H9 (cell line): ENCODE measurements at regions not wholly inside any gene's neighbourhood (a gene's known extent, or its start where the extent isn't known, plus 50 kb on each side); places are given as distances from the start of the nearest gene placed in this dataset.

ENCODE experiments used
- DNase-seq: peaks from one replicate; pipeline ENCODE4 v3.0.0-alpha.2; 2017
- H2AFZ ChIP-seq: one replicate; pipeline ENCODE4 v1.6.1; 2013; ENCODE audit warnings: mild to moderate bottlenecking, low read length, control low read depth, moderate library complexity
- H2AK5ac ChIP-seq: 2 replicates; pipeline ENCODE4 v1.6.1; 2013; ENCODE audit warnings: low read length, control low read depth, mixed read lengths; ENCODE audit not compliant: insufficient read length
- H2BK120ac ChIP-seq: one replicate; pipeline ENCODE4 v1.6.1; 2013; ENCODE audit warnings: low read depth, mild to moderate bottlenecking, low read length, control low read depth, inconsistent platforms; ENCODE audit not compliant: poor library complexity, severe bottlenecking
- H2BK12ac ChIP-seq: 2 replicates; pipeline ENCODE4 v1.6.1; 2013; ENCODE audit warnings: low read length, control low read depth, mixed read lengths, low read depth; ENCODE audit not compliant: insufficient read length
- H2BK15ac ChIP-seq: 2 replicates; pipeline ENCODE4 v1.6.1; 2013; ENCODE audit warnings: low read depth, low read length, control low read depth
- H2BK20ac ChIP-seq: one replicate; pipeline ENCODE4 v1.6.1; 2013; ENCODE audit warnings: low read depth, mild to moderate bottlenecking, low read length, control low read depth, inconsistent platforms; ENCODE audit not compliant: poor library complexity, severe bottlenecking
- H2BK5ac ChIP-seq: 2 replicates; pipeline ENCODE4 v1.6.1; 2013; ENCODE audit warnings: low read length, control low read depth, mixed read lengths; ENCODE audit not compliant: insufficient read length
- H3K14ac ChIP-seq: 2 replicates; pipeline ENCODE4 v1.6.1; 2013; ENCODE audit warnings: low read length, control low read depth; ENCODE audit not compliant: insufficient read depth
- H3K18ac ChIP-seq: 2 replicates; pipeline ENCODE4 v1.6.1; 2013; ENCODE audit warnings: low read depth, mild to moderate bottlenecking, mixed read lengths, low read length, control low read depth; ENCODE audit not compliant: insufficient read length
- H3K23ac ChIP-seq: 2 replicates; pipeline ENCODE4 v1.6.1; 2013; ENCODE audit warnings: low read length, control low read depth, mixed read lengths, low read depth; ENCODE audit not compliant: insufficient read length
- H3K23me2 ChIP-seq: 2 replicates; pipeline ENCODE4 v1.6.1; 2013; ENCODE audit warnings: low read depth, mild to moderate bottlenecking, mixed read lengths, low read length, control low read depth; ENCODE audit not compliant: insufficient read length, poor library complexity, severe bottlenecking
- H3K27ac ChIP-seq: 2 replicates; pipeline ENCODE4 v1.5.1; 2013; ENCODE audit warnings: low read length, control low read depth, mixed read lengths, low read depth; ENCODE audit not compliant: insufficient read length
- H3K27me3 ChIP-seq: 2 replicates; pipeline ENCODE4 v1.6.1; 2013; ENCODE audit warnings: low read length, control low read depth, inconsistent platforms; ENCODE audit not compliant: insufficient read depth
- H3K4ac ChIP-seq: 2 replicates; pipeline ENCODE4 v1.6.1; 2013; ENCODE audit warnings: low read depth, mild to moderate bottlenecking, control low read depth, inconsistent platforms, low read length, moderate library complexity
- H3K4me1 ChIP-seq: 2 replicates; pipeline ENCODE4 v1.6.1; 2013; ENCODE audit warnings: low read length, control low read depth, inconsistent platforms; ENCODE audit not compliant: insufficient read depth
- H3K4me2 ChIP-seq: 2 replicates; pipeline ENCODE4 v1.6.1; 2013; ENCODE audit warnings: low read length, control low read depth, mixed read lengths; ENCODE audit not compliant: insufficient read length, insufficient read depth
- H3K56ac ChIP-seq: 2 replicates; pipeline ENCODE4 v1.6.1; 2013; ENCODE audit warnings: low read depth, mild to moderate bottlenecking, mixed read lengths, low read length, control low read depth; ENCODE audit not compliant: insufficient read length
- H3K79me1 ChIP-seq: 2 replicates; pipeline ENCODE4 v1.6.1; 2013; ENCODE audit warnings: low read depth, mild to moderate bottlenecking, moderate library complexity, low read length, control low read depth, inconsistent platforms; ENCODE audit not compliant: insufficient read depth, poor library complexity, severe bottlenecking
- H3K79me2 ChIP-seq: 2 replicates; pipeline ENCODE4 v1.6.1; 2013; ENCODE audit warnings: low read length, control low read depth, inconsistent platforms; ENCODE audit not compliant: insufficient read depth
- H3K9ac ChIP-seq: 2 replicates; pipeline ENCODE4 v1.6.1; 2013; ENCODE audit warnings: low read length, control low read depth, mixed read lengths; ENCODE audit not compliant: insufficient read length; ENCODE audit errors: extremely low read depth
- H3K9me3 ChIP-seq: one replicate; pipeline ENCODE4 v1.6.1; 2013; ENCODE audit warnings: low read depth, low read length, inconsistent platforms; ENCODE audit not compliant: control insufficient read depth
- H3T11ph ChIP-seq: one replicate; pipeline ENCODE4 v1.6.1; 2013; ENCODE audit warnings: mild to moderate bottlenecking, low read length, control low read depth, inconsistent platforms
- H4K20me1 ChIP-seq: one replicate; pipeline ENCODE4 v1.6.1; 2013; ENCODE audit not compliant: control insufficient read depth, insufficient read length, insufficient read depth
- H4K5ac ChIP-seq: 2 replicates; pipeline ENCODE4 v1.6.1; 2013; ENCODE audit warnings: low read depth, mild to moderate bottlenecking, mixed read lengths, low read length, control low read depth; ENCODE audit not compliant: insufficient read length
- H4K8ac ChIP-seq: replicated peaks from 2 replicates; pipeline ENCODE4 v1.6.1; 2013; ENCODE audit warnings: low read length, control low read depth, mixed read lengths, low read depth; ENCODE audit not compliant: insufficient read length
- H4K91ac ChIP-seq: 2 replicates; pipeline ENCODE4 v1.6.1; 2013; ENCODE audit warnings: low read depth, mild to moderate bottlenecking, moderate library complexity, mixed read lengths, low read length, control low read depth; ENCODE audit not compliant: insufficient read length
- H3K27ac Mint-ChIP-seq, 3 experiments: 2 replicates in 2 of 3; 3 replicates in 1 of 3; pipeline ENCODE4 v1.8.0; 2020 to 2021; ENCODE audit warnings: mixed read lengths in 3 of 3, mild to moderate bottlenecking in 1 of 3, moderate library complexity in 1 of 3
- H3K27me3 Mint-ChIP-seq: 2 replicates; pipeline ENCODE4 v1.8.0; 2021; ENCODE audit warnings: low read depth, mild to moderate bottlenecking, moderate library complexity, mixed read lengths
- H3K36me3 Mint-ChIP-seq, 3 experiments: 2 replicates in 2 of 3; 3 replicates in 1 of 3; pipeline ENCODE4 v1.8.0; 2020 to 2021; ENCODE audit warnings: low read depth in 3 of 3, mixed read lengths in 3 of 3; ENCODE audit not compliant: insufficient read depth in 1 of 3
- H3K4me1 Mint-ChIP-seq, 2 experiments: 2 replicates each; pipeline ENCODE4 v1.8.0; 2020; ENCODE audit warnings: mixed read lengths in 2 of 2
- H3K4me3 Mint-ChIP-seq, 2 experiments: 2 replicates in 1 of 2; 3 replicates in 1 of 2; pipeline ENCODE4 v1.8.0; 2020 to 2021; ENCODE audit warnings: mild to moderate bottlenecking in 2 of 2, mixed read lengths in 2 of 2, moderate library complexity in 1 of 2
- H3K9me3 Mint-ChIP-seq, 2 experiments: 2 replicates in 1 of 2; 3 replicates in 1 of 2; pipeline ENCODE4 v1.8.0; 2020; ENCODE audit warnings: mild to moderate bottlenecking in 2 of 2, mixed read lengths in 2 of 2, moderate library complexity in 1 of 2
- WGBS: extraction: QIAGEN DNeasy Blood & Tissue Kit; methylation state at CpG from one replicate; pipeline ENCODE4 v1.1.7; 2013; ENCODE audit warnings: missing lambda C conversion rate, low lambda C conversion rate, mixed read lengths; ENCODE audit not compliant: insufficient read length; ENCODE audit errors: extremely low coverage; 5-methylcytosine and 5-hydroxymethylcytosine counted together
- TF ChIP-seq, protein P1 (sequence below): fragments of 200-600 bp; sonication (generic); conservative IDR thresholded peaks from 3 replicates; pipeline ENCODE4 v1.8.0; 2021; ENCODE audit warnings: antibody characterized with exemption, mild to moderate bottlenecking

- WGBS: no CpG with 5 or more reads among the region's 2 CpGs
- no peak overlapping the region for H3K23ac ChIP-seq
- Mint-ChIP-seq H3K36me3 (no peaks in the 10 kb centered on the region), H3K9me3 (no peaks in the 10 kb centered on the region; a peak in 1 of 5 replicates), H3K27ac (no peak overlapping the region), H3K4me3 (no peak overlapping the region), H3K4me1 (peaks cover 11 to 14% of the 10 kb centered on the region in 2 experiments), H3K27me3 (no peaks in the 10 kb centered on the region)
- no peak overlapping the region for H2BK15ac ChIP-seq
- H4K5ac ChIP-seq: no peak overlapping the region
- H2BK20ac ChIP-seq: no peak overlapping the region
- H2AK5ac ChIP-seq: no peak overlapping the region
- H2BK5ac ChIP-seq: no peak overlapping the region
- no peak overlapping the region for H3T11ph ChIP-seq
- no peak overlapping the region for H2BK120ac ChIP-seq
- TF ChIP-seq, protein P1, sequence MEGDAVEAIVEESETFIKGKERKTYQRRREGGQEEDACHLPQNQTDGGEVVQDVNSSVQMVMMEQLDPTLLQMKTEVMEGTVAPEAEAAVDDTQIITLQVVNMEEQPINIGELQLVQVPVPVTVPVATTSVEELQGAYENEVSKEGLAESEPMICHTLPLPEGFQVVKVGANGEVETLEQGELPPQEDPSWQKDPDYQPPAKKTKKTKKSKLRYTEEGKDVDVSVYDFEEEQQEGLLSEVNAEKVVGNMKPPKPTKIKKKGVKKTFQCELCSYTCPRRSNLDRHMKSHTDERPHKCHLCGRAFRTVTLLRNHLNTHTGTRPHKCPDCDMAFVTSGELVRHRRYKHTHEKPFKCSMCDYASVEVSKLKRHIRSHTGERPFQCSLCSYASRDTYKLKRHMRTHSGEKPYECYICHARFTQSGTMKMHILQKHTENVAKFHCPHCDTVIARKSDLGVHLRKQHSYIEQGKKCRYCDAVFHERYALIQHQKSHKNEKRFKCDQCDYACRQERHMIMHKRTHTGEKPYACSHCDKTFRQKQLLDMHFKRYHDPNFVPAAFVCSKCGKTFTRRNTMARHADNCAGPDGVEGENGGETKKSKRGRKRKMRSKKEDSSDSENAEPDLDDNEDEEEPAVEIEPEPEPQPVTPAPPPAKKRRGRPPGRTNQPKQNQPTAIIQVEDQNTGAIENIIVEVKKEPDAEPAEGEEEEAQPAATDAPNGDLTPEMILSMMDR: no peak
- H3K23me2 ChIP-seq: no peaks in the 10 kb centered on the region
- H2AFZ ChIP-seq: no peak overlapping the region
- H3K27me3 ChIP-seq: no peaks in the 10 kb centered on the region
- no peak overlapping the region for H3K56ac ChIP-seq
- H3K4ac ChIP-seq: no peak overlapping the region
- H3K9ac ChIP-seq: no peak overlapping the region
- no peaks in the 10 kb centered on the region for H3K79me1 ChIP-seq
- no peak for DNase-seq
- H3K14ac ChIP-seq: no peak overlapping the region
- no peaks in the 10 kb centered on the region for H4K20me1 ChIP-seq
- peaks cover 2% of the 10 kb centered on the region; the same call in 1 of the 2 replicates for H3K4me1 ChIP-seq
- H3K18ac ChIP-seq: no peak overlapping the region
- 0 out of 2 replicates have a peak, but pooled peaks cover 1% of the 10 kb centered on the region for H3K79me2 ChIP-seq
- no peak overlapping the region for H3K4me2 ChIP-seq
- no peak overlapping the region for H4K8ac ChIP-seq
- no peaks in the 10 kb centered on the region for H3K9me3 ChIP-seq
- no peak overlapping the region for H2BK12ac ChIP-seq
- no peak overlapping the region for H3K27ac ChIP-seq
- no peak overlapping the region for H4K91ac ChIP-seq
These were observed 148.2 kb upstream of the KLF7 start for GRCh38 chr2:207313947-207314346.
